ENCODE measurements at regions not wholly inside any gene's neighbourhood (a gene's known extent, or its start where the extent isn't known, plus 50 kb on each side); places are given as distances from the start of the nearest gene placed in this dataset.

DNA sequence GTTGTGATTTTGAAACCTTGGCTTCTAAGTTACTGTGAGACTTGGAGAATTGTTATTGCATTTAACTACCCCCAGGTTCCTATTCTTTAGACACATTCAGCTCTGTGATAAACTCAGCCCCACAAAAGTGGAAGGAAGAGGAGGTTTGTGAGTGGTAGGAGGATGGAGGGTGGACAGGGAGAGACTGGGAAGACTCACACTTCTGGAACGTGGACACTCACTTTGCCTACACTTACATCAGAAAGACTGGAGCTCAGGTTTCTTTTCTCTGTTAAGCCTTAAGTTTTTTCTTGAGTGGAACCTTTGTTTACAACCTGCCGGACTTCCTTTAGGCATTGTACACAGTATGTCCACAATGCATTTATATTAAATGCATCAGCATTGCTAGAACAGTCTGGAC is 99.0 kb downstream of the AREG start:
- H3K4me3 ChIP-seq (ENCODE audit: low read length): no peak overlapping the region
- TF ChIP-seq, protein P1, sequence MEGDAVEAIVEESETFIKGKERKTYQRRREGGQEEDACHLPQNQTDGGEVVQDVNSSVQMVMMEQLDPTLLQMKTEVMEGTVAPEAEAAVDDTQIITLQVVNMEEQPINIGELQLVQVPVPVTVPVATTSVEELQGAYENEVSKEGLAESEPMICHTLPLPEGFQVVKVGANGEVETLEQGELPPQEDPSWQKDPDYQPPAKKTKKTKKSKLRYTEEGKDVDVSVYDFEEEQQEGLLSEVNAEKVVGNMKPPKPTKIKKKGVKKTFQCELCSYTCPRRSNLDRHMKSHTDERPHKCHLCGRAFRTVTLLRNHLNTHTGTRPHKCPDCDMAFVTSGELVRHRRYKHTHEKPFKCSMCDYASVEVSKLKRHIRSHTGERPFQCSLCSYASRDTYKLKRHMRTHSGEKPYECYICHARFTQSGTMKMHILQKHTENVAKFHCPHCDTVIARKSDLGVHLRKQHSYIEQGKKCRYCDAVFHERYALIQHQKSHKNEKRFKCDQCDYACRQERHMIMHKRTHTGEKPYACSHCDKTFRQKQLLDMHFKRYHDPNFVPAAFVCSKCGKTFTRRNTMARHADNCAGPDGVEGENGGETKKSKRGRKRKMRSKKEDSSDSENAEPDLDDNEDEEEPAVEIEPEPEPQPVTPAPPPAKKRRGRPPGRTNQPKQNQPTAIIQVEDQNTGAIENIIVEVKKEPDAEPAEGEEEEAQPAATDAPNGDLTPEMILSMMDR (IDR thresholded peaks at IDR 0.05; ENCODE audit: insufficient read depth, low read depth, low read length, missing control alignments): no peak
- peak; percentile 67 for DNase-seq (ENCODE audit: low read depth)

DNA sequence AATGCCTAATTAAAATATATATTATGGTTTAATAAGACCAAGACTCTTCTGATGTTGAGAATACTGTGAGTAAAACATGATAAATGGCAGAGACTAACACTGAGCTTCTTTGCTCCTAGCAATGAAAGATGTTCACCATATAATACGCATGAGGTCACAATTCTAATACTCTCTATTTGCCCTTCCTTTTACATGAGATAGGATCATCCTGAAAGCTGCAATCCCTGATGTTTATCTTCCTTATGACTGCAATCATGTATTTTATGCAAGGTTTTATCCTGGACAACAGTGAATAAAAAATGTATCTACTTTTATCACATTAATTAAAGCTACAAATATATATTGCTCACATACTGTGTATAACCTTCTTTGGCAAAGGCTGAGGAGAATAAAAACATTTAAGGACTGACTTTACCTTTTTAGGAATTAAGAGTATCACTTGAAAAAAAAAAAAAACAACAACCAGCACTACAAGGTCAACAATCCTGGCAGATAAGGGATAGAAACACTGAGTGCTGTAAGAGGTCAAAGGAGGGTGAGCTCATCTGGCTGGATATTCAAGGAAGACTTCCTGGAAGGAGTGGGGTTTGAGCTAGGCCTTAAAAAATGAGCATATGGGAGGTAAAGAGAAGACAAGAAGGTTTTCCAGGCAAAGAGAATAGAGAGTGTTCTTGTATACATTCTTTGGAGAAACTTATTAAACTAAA is 99.9 kb downstream of the AREG start:
- no peak overlapping the region for H3K4me3 ChIP-seq (ENCODE audit: low read length)
- TF ChIP-seq, protein P1 (IDR thresholded peaks at IDR 0.05; ENCODE audit: insufficient read depth, low read depth, low read length, missing control alignments): no peak

DNA sequence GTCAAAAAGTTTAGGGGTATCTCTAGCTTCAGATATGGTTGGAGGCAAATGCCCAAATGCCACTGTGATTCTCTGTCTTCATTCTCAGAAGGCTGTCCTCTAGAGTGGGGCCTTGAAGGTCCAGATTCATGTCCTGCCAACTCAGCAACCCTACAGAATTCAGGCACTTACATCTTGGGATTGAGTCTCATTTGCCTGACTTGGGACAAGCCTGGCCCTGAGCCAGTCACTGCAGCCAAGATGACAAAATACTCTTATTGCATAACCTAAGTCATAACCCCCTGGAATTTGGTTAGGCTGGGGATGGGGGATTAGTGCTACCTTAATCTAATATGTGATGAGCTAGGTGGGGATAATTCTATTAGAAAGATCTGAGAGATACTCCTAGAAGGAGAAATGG is 100.5 kb downstream of the AREG start:
- DNase-seq (ENCODE audit: low read depth): peak; percentile 69
- H3K4me3 ChIP-seq (ENCODE audit: low read length): no peak overlapping the region
- TF ChIP-seq, protein P1 (IDR thresholded peaks at IDR 0.05; ENCODE audit: insufficient read depth, low read depth, low read length, missing control alignments): no peak

More for the DNA sequence above, 99.9 kb downstream of the AREG start:
- peak; percentile 49 for DNase-seq (ENCODE audit: low read depth)

DNA sequence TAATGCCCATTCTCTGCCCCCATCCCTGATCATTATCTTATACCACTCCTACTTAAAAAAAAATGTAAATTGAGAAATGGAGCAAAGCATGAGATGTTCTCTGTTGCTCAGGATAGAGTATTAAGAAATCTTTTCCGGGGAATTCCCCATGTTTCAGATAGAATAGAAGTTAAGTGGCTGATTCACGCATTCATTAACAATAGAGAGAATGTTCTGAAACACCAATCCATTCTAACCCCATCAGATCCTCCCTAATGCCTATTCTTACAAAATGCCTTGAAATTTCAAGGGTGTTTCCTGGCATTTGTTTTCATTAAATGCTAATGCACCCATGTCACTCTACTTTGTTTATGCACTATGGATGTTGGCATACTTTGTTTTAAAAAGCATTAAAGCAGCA is 101.1 kb downstream of the AREG start:
- TF ChIP-seq, protein P1 (IDR thresholded peaks at IDR 0.05; ENCODE audit: insufficient read depth, low read depth, low read length, missing control alignments): no peak
- no peak overlapping the region for H3K4me3 ChIP-seq (ENCODE audit: low read length)
- peak; percentile 93 for DNase-seq (ENCODE audit: low read depth)

DNA sequence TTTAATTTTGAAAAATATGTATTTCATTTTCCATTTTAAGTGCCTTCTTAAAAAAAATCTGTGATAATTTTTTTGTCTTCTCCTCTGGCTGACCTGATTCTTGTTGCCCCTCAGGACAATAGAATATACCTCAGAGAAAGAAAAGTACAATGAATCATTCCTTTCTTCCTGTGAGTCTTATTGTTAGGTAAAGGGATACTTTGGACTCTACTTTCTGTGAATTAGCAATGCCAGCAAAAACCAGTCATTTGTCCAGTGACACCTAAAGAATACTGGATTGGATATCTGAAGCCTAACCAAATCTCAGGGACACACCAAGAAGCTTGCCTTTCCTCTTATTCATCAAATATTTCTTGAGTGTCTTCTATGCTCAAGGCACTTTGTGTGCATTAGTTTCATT is 102.1 kb downstream of the AREG start:
- DNase-seq (ENCODE audit: low read depth): peak; percentile 49
- no peak overlapping the region for H3K4me3 ChIP-seq (ENCODE audit: low read length)
- TF ChIP-seq, protein P1 (IDR thresholded peaks at IDR 0.05; ENCODE audit: insufficient read depth, low read depth, low read length, missing control alignments): no peak

DNA sequence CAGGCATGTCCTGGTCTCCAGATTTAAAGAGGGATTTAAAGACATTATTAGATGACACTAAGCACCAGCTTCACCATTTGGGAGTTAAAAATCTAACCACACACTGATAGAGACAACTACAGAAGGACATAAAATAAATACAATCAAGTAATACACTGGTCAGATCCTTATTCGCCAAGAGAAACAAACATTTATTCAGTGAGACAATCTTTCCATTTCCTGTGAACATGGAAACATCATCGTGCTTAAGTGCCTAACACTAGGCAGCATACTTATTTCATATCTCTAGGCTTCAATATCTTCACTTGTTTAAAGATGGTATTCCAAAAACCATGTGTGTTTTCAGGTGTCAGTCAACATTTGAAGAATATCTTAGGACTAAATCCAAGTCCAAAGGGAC is 103.6 kb downstream of the AREG start:
- TF ChIP-seq, protein P1 (IDR thresholded peaks at IDR 0.05; ENCODE audit: insufficient read depth, low read depth, low read length, missing control alignments): no peak
- no peak for DNase-seq (ENCODE audit: low read depth)
- H3K4me3 ChIP-seq (ENCODE audit: low read length): no peak overlapping the region

DNA sequence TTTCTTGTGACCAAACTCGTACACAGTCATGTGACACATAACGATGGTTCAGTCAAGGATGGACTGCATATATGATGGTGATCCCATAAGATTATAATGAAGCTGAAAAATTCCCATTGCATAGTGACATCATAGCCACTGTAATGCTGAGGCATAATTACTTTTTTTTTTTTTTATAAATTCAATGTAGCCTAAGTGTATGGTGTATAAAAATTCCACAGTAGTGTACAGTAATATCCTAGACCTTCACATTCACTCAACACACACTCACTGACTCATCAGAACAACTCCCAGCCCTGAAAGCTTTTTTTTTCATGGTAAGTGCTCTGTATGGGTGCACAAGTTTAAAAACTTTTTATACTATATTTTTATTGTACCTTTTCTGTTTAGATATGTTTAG is 105.0 kb downstream of the AREG start:
- DNase-seq (ENCODE audit: low read depth): peak; percentile 77
- no peak overlapping the region for H3K4me3 ChIP-seq (ENCODE audit: low read length)
- TF ChIP-seq, protein P1 (IDR thresholded peaks at IDR 0.05; ENCODE audit: insufficient read depth, low read depth, low read length, missing control alignments): no peak

Measured in epithelial cell of esophagus (primary cell).